GM08714 (cell line): ENCODE measurements at regions not wholly inside any gene's neighbourhood (a gene's known extent, or its start where the extent isn't known, plus 50 kb on each side); places are given as distances from the start of the nearest gene placed in this dataset.

Experiments
- H3K4me3 ChIP-seq: fragments of 200-500 bp; sonication (Bioruptor generic); 2 replicates; pipeline ENCODE4 v1.5.1; 2014; ENCODE audit warnings: mild to moderate bottlenecking, low read length, inconsistent platforms
- ZNF274 ChIP-seq: IDR thresholded peaks from 2 replicates; pipeline ENCODE4 v1.6.1; 2012; ENCODE audit warnings: mild to moderate bottlenecking, low read depth, low read length

DNA sequence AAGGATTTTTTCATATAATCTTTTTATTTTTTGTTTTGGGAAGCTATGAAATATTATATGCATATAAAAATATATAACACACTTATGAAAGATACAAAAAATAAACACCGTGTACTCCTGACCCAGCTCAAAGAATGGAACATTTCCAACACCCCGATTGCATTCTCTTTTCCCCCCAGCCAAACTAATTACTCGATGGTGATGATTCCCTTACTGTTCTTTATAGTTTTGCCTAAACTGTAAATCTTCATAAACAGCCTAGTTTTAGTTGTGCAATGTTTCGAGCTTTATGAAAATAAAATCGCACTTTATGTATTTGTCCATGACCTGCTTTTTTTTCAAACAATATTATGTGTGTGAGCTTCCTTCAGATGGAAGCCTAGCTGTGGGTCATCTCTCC is 352.0 kb upstream of the KAZN start:
- no peak for TF ChIP-seq ZNF274
- no peak overlapping the region for H3K4me3 ChIP-seq

DNA sequence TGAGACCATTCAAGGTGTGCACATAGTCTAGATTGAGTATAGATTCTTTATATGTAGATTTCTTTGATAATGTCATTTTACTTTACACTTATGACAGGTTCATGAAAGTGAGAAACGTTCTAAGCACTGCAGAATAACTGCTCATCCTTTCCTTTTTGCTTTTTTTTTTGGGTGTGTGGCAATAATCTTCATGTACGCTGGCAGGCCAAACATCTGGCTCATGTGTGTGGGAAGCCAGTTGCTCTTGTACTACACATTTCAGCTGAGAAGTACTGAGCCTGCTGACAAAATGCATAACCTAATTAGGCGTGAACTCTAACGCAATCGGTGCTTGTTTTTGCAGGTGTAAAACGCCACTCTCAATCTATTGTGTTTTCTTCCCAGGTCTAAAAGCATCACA is 350.8 kb upstream of the KAZN start:
- H3K4me3 ChIP-seq: no peak overlapping the region
- no peak for TF ChIP-seq ZNF274

DNA sequence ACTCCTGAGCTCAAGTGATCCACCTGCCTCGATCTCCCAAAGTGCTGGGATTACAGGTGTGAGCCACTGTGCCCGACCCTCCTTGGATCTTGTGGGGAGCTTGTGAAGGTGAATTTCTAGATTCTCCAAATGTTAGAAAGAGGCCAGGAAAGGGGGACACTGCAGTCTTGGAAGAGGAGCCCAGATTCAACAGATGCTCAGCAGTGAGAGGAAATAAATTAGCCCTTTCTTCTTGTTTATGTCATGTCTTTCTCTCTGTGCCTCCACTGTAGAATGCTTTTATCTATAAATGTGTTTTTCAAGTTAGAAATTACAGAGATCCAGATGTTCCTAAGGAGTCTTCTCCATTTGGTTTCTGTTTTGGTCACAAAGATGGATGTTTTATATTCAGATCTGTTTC is 346.6 kb upstream of the KAZN start:
- no peak for TF ChIP-seq ZNF274
- no peak overlapping the region for H3K4me3 ChIP-seq

DNA sequence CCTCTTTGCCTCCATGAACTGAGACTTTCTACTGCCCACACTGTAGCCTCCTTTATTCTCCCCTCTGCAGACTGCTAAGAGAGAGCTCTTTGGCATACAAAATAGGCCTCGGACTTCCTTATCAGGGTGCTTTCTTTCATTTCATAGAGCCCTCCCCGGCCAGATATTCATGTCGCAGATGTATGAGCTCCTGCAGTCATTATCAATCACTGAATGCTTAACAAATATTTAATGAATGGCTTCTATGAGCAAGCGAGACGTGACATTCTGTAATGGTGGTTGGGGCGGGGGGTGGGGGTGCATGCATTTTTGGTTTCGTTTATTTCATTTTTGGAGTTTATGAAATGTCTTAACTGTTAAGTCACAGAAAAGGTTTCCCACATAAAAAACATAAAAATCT is 344.8 kb upstream of the KAZN start:
- no peak for TF ChIP-seq ZNF274
- no peak overlapping the region for H3K4me3 ChIP-seq

DNA sequence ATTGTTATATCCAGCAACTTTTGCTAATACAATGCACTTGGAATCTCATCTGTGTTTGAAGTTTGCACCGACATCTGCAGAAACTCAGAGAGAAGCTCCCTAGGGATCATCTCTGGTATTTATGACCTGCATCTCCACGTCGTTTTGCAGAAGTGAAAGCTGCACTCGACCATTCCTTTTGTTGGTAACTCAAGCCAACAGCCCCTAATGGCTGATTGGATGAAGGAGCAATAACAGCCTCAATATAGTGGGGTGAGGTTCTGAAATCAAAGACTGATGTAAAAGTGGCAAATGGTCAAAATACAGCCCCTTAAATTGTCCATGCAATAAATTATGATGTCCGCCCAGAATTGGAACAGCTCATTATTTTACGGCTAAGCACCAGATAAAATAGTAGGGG is 344.2 kb upstream of the KAZN start:
- no peak for TF ChIP-seq ZNF274
- no peak overlapping the region for H3K4me3 ChIP-seq

DNA sequence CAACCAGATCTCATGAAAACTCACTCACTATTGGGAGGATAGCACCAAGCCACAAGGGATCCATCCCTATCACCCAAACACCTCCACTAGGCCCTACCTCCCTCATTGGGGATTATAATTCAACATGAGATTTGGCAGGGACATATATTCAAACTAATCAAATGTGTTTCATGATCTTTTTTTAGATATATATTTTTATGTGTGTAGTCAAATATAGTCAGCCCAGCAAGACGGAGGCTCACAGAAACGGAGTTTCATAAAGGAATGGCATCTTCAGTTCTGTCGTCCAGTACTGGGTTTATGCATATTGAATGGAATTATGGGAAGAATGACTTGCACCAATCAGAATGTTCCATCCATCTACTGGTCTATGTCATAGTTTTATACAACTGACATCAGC is 343.3 kb upstream of the KAZN start:
- H3K4me3 ChIP-seq: no peak overlapping the region
- no peak for TF ChIP-seq ZNF274

DNA sequence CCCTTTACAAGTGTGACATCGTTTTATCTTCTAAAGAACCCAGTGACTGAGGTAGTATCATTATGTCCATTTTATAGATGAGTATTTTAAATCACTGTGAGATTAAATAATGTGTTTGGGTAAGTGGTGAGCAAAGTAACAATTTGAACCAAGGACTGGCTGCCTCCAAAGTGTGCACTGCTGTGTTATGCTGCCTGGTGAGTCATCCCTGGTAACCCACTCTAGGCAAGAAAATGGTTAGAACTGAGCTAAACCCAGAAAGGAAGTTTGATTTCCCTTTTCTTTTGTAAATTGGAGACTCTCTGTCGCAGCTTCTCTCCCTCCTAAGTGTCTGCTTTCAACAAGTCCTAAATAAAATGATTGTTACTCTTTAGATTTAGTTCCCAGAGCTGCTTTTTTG is 342.8 kb upstream of the KAZN start:
- H3K4me3 ChIP-seq: no peak overlapping the region
- no peak for TF ChIP-seq ZNF274

DNA sequence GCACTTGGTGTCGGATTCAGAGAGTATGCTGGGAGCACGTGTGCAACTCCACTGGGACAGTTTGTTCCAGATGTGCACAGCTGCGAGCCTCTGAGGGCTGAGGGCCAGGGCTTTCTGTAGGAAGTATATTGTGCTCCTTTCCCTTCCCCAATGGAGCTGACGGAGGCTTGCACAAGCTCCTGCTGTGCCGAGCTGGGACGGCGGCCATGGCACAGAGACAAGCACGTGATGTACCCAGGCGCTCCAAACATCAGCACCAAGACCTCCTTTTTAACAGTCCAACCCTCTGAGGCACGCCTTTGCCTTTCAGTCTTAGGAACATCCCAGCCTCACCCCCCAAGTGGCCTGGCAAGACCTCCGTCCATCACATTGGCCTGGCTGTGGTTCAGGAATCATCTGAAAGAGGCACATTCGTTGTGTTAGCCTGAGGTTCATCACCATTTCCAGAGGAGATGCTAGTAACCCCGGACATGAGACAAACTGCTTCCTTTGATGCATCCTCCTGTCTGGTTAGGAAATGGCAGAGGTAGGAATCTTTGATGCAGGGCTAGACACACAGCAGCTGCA is 339.2 kb upstream of the KAZN start:
- H3K4me3 ChIP-seq: no peak overlapping the region
- no peak for TF ChIP-seq ZNF274

DNA sequence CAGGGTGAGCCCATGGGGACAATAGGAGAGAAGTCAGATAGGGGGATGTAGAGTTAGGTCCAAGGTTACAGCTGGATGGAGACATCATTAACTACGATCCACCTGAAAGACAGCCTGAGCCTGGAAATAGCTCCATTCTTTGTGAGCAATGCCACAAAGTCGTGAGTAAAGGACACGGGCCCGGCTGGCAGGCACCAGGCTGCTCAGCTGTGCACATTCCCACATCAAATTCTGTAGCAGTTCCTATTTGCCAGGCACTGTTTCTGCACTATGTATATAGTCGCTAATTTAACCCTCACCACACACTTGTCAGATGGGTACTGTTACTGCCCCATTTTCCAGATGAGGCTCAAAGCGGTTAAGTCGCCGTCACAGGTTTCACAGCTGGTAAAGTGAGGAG is 338.0 kb upstream of the KAZN start:
- TF ChIP-seq ZNF274: no peak
- H3K4me3 ChIP-seq: no peak overlapping the region

DNA sequence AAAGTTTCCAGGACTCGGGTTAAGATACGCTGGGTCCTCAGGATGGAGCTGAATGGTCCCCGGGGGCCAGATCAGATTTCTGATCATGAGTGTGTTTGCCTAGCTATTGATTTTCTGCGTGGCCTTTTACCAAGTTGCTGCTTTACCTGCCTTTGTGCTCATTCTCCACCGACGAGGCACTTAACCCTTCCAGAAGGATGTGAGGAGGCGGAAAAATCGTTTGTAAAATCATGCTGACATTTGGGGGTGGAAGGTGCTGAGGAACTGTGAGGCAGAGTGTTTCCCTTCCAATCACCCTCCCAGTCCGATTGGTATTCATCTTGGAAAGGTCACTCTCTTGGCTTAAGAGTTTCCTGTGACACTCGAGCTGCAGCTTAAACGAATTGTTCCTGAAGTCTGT is 337.1 kb upstream of the KAZN start:
- no peak for TF ChIP-seq ZNF274
- no peak overlapping the region for H3K4me3 ChIP-seq

DNA sequence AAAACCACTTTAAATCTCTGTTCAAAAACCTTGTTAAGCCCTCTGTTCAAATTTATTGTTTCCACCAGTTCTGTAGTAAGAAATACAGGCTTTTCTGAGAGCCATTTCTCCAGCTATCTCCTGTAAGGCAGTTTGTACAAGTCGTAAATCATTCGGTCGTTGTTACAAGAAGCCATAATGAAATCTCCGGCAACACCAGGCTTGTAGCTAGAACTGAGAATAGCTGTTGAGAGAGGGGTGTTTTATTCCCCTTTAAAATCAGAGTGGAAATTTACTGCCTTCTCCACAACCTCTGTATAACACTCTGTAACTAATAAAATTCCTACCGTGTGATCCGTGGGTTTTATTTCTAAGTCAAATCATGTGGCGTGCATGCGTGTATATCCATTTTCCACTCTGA is 335.8 kb upstream of the KAZN start:
- no peak overlapping the region for H3K4me3 ChIP-seq
- no peak for TF ChIP-seq ZNF274

DNA sequence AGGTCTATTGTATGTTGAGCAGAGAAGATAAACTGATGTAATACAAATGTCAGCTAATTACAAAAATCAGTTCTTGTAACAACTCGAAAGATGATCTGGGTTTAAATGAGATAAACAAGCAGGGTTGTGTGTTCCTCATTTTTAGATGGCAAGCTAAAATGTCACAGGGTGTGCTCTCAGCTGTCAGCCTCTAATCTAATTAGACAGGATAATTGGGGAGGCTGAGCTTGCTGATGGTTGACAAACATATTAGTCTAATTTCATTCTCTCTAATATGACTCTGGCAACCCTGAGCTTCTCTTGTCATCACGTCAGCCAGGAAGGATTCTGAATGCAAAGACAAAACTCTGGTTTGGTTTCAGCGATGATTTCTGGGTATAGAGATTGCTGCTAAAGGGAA is 335.3 kb upstream of the KAZN start:
- TF ChIP-seq ZNF274: no peak

DNA sequence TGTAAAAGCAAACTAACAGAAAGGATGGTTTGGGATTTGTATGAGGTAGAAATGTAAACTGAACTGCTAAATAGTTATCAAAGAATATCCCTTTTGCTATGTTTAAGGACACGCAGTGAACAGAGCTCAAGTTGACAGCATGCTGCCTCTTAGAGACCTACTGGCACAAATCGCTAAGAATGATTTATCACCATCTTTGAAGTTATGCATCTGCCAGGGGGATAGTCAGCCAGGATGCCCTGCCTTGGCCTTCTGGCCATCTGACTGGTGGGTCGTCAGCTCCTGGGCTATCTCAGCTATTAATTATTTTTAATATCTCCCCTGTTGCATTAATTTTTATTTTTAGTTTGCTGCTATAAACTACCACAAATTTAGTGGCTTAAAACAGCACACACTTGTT is 334.8 kb upstream of the KAZN start:
- no peak for TF ChIP-seq ZNF274
- H3K4me3 ChIP-seq: no peak overlapping the region

More for the DNA sequence above, 335.3 kb upstream of the KAZN start:
- H3K4me3 ChIP-seq: no peak overlapping the region

DNA sequence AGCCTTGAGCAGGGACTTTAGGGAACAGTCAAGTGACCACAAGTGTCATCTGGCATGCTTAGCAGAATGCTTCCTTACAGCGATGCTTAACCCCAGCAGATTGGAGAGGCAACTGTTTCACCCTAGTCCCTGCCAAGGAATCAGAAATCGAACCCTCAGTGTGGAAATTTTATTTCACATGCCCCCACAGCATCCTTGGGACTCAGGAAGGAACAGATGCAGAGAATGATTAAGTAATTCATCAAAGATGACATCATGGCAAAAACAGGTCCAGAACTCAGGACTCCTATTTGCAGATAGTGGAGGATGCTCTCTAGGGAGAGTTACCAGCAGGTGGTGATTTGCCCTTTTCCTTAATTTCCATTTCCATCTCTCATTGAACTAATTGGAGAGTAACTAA is 333.0 kb upstream of the KAZN start:
- H3K4me3 ChIP-seq: no peak overlapping the region
- no peak for TF ChIP-seq ZNF274

DNA sequence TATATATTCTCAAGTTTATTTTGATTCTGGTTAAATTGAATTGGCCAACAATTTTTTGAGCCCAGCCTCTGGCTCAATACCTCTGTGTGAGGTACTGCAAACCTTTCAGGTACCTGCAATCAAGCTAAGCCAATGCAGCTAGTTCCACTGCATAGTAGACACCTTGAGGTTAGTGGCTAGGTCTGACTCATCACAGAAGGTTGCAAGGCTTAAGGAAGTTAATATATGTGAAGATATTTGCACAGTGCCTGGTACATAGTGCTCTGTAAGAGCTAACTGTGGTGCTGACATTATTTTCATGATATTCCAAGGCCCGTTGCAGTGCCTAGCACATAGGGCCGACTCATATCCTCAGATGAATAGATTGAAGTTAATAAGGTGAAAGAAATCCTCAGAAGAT is 330.5 kb upstream of the KAZN start:
- H3K4me3 ChIP-seq: no peak overlapping the region
- no peak for TF ChIP-seq ZNF274

DNA sequence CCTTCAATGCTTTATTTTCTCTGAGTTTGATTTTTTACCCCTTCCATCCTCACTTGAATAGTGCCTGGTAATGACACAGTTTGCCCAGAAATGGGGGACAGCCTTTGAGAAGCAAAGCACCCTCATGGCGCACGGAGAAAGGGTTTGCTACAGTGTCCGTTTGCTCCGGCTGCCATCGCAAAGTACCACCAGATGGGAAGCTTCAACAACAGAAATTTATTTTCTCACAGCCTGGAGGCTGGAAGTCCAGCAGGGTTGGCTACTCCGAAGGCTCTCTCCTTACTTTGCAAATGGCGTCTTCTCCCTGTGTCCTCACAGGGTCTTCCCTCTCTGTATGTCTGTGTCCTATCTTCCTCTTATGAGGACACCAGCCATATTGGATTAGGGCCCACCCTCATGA is 327.7 kb upstream of the KAZN start:
- TF ChIP-seq ZNF274: no peak
- H3K4me3 ChIP-seq: no peak overlapping the region
